K562 (cell line): ENCODE measurements at regions not wholly inside any gene's neighbourhood (a gene's known extent, or its start where the extent isn't known, plus 50 kb on each side); places are given as distances from the start of the nearest gene placed in this dataset.

Source experiments
- ATAC-seq: fragments of 200-7000 bp; cut with Tn5 transposase; 3 replicates; pipeline ENCODE4 v1.9.1; 2020; ENCODE audit warnings: moderate library complexity
- BruUV-seq: library from RNA; stranded (reverse); fragments of 400-500 nt; replicated peaks from 2 replicates; lab custom pipeline; 2021; lab: Mats Ljungman, UMichigan
- CTCF ChIA-PET: fragments of 300-600 bp; formaldehyde crosslinking; extraction: SDS; loops from one replicate; lab custom pipeline; 2021; ENCODE audit warnings: low intra/inter-chr PET ratio; lab: Yijun Ruan, JAX
- POLR2A ChIA-PET: fragments of 300-600, 350-650 bp; sonication (Branson Sonifier 250); formaldehyde crosslinking; extraction: SDS; loops from one replicate; lab custom pipeline; 2021; ENCODE audit warnings: antibody characterized with exemption, inconsistent platforms; lab: Yijun Ruan, JAX
- DNase-seq, 4 experiments: peaks; one replicate each; pipeline versions ENCODE4 v3.0.0 to v3.0.0-alpha.2; 2011 to 2018; ENCODE audit warnings: low spot score in 3 of 4, mixed read lengths in 3 of 4; ENCODE audit errors: extremely low read depth in 1 of 4
- FAIRE-seq: peaks from 2 replicates; lab custom pipeline; 2011; peaks lifted over from hg19 to GRCh38; lab: Jason Lieb, UNC
- H2AFZ ChIP-seq: 2 replicates; pipeline ENCODE4 v1.6.0; 2011; ENCODE audit warnings: low read depth, low read length, control low read depth, inconsistent platforms
- H3K27ac ChIP-seq: fragments of 200-600 bp; 3 replicates; pipeline ENCODE4 v1.8.0; 2011; ENCODE audit warnings: low read depth, mild to moderate bottlenecking, control low read depth, inconsistent platforms, low read length, moderate library complexity, mixed read lengths; ENCODE audit errors: extremely low read depth
- H3K27me3 ChIP-seq, 2 experiments: fragments of 300-600 bp in 1 of 2; 2 replicates in 1 of 2; 3 replicates in 1 of 2; pipeline versions ENCODE4 v1.6.0 to v1.8.0; 2011; ENCODE audit warnings: inconsistent platforms in 2 of 2, low read length in 2 of 2, mild to moderate bottlenecking in 1 of 2, mixed read lengths in 1 of 2, moderate library complexity in 1 of 2; ENCODE audit not compliant: control insufficient read depth in 2 of 2, insufficient read depth in 2 of 2
- H3K36me3 ChIP-seq: fragments of 300-600 bp; 3 replicates; pipeline ENCODE4 v1.8.0; 2011; ENCODE audit warnings: mild to moderate bottlenecking, low read length, inconsistent platforms; ENCODE audit not compliant: control insufficient read depth, insufficient read depth
- H3K4me1 ChIP-seq, 2 experiments: fragments of 200-600 bp in 1 of 2; replicated peaks in 1 of 2; 2 replicates in 1 of 2; 3 replicates in 1 of 2; pipeline versions ENCODE4 v1.5.1 to v1.8.0; 2011; ENCODE audit warnings: inconsistent platforms in 2 of 2, low read length in 2 of 2, mild to moderate bottlenecking in 1 of 2, mixed read lengths in 1 of 2, moderate library complexity in 1 of 2; ENCODE audit not compliant: control insufficient read depth in 2 of 2, insufficient read depth in 2 of 2
- H3K4me2 ChIP-seq: 2 replicates; pipeline ENCODE4 v1.6.1; 2011; ENCODE audit warnings: low read length, control low read depth, inconsistent platforms, mixed read lengths; ENCODE audit not compliant: insufficient read depth
- H3K4me3 ChIP-seq: fragments of 200-600 bp; sonication (generic), shearing (Covaris generic); 2 replicates; pipeline ENCODE4 v1.5.1; 2016; ENCODE audit warnings: control low read depth, inconsistent platforms
- H3K79me2 ChIP-seq: fragments of 200-600 bp; 3 replicates; pipeline ENCODE4 v1.8.0; 2011; ENCODE audit warnings: low read length, inconsistent platforms; ENCODE audit not compliant: control insufficient read depth, insufficient read depth
- H3K9ac ChIP-seq, 2 experiments: 2 replicates each; pipeline versions ENCODE4 v1.6.0 to v1.6.1; 2011; ENCODE audit warnings: low read depth in 2 of 2, low read length in 2 of 2, control low read depth in 1 of 2, inconsistent platforms in 1 of 2, mild to moderate bottlenecking in 1 of 2, mixed read lengths in 1 of 2; ENCODE audit not compliant: insufficient read depth in 1 of 2
- H3K9me1 ChIP-seq: one replicate; pipeline ENCODE4 v1.6.0; 2011; ENCODE audit warnings: inconsistent platforms, mild to moderate bottlenecking, low read length, moderate library complexity; ENCODE audit not compliant: control insufficient read depth, insufficient read depth
- H3K9me3 ChIP-seq: replicated peaks from 2 replicates; pipeline ENCODE4 v1.5.1; 2011; ENCODE audit warnings: low read depth, low read length, inconsistent platforms; ENCODE audit not compliant: control insufficient read depth, insufficient read depth
- H4K20me1 ChIP-seq: replicated peaks from 2 replicates; pipeline ENCODE4 v1.6.1; 2011; ENCODE audit warnings: low read length, inconsistent platforms, mixed read lengths; ENCODE audit not compliant: control insufficient read depth, insufficient read depth
- GABPA ChIP-seq: fragments of 200-800 bp; sonication (Bioruptor generic); conservative IDR thresholded peaks from 2 replicates; pipeline ENCODE4 v1.6.1; 2016; ENCODE audit warnings: low read depth, missing genetic modification characterization, missing compliant biosample characterization
- GTF2A2 ChIP-seq: IDR thresholded peaks from 2 replicates; pipeline ENCODE4 v1.6.1; 2016; ENCODE audit warnings: mild to moderate bottlenecking, missing genetic modification characterization, missing compliant biosample characterization
- HNRNPL ChIP-seq: fragments of 200-400 bp; formaldehyde crosslinking; IDR thresholded peaks from 2 replicates; pipeline ENCODE4 v1.6.1; 2017; ENCODE audit warnings: low read depth, mild to moderate bottlenecking, low read length
- NCOA2 ChIP-seq, 2 experiments: fragments of 450-650 bp; IDR thresholded peaks; 2 replicates each; pipeline ENCODE4 v1.6.1; 2018; ENCODE audit warnings: mild to moderate bottlenecking in 2 of 2, moderate library complexity in 1 of 2; ENCODE audit not compliant: partially characterized antibody in 2 of 2
- SPI1 ChIP-seq: IDR thresholded peaks from 2 replicates; pipeline ENCODE4 v1.6.1; 2011; ENCODE audit warnings: low read depth, low read length, control low read depth, borderline replicate concordance
- ZFPM2 ChIP-seq: fragments of 250-450 bp; sonication (Bioruptor Pico); IDR thresholded peaks from 2 replicates; pipeline ENCODE4 v1.5.1; 2022; ENCODE audit warnings: mild to moderate bottlenecking
- ZNF316 ChIP-seq: fragments of 450-650 bp; IDR thresholded peaks from 2 replicates; pipeline ENCODE4 v1.6.1; 2016
- ZNF41 ChIP-seq: fragments of 250-450 bp; sonication (Bioruptor Pico); conservative IDR thresholded peaks from 2 replicates; pipeline ENCODE4 v1.4.0; 2020; ENCODE audit warnings: mild to moderate bottlenecking
- ZNF445 ChIP-seq: fragments of 250-450 bp; sonication (Bioruptor Pico); IDR thresholded peaks from 2 replicates; pipeline ENCODE4 v1.4.0; 2020; ENCODE audit warnings: low read depth, mild to moderate bottlenecking, moderate library complexity
- ZNF586 ChIP-seq: fragments of 450-650 bp; formaldehyde crosslinking; conservative IDR thresholded peaks from 2 replicates; pipeline ENCODE4 v1.4.0; 2020; ENCODE audit warnings: mild to moderate bottlenecking, moderate library complexity
- WGBS: fragments of 100-300 bp; shearing (Covaris generic); methylation state at CpG from one replicate; pipeline ENCODE4 v1.1.6; 2016; ENCODE audit warnings: low coverage, mixed read lengths; ENCODE audit not compliant: insufficient coverage; ENCODE audit errors: missing lambda C conversion rate; 5-methylcytosine and 5-hydroxymethylcytosine counted together
- in situ Hi-C: fragments of 300-500 bp; cut with MboI; formaldehyde crosslinking; loops from 4 replicates; pipeline ENCODE4 v1.15.0; 2018; ENCODE audit warnings: inconsistent platforms, mixed read lengths
- intact Hi-C: fragments of 100-400 bp; cut with micrococcal nuclease; formaldehyde crosslinking; loops from 2 replicates; pipeline ENCODE4 v1.14.2; 2022

- TF ChIP-seq ZNF445 (CRISPR knock-in tag) (no peak), ZNF316 (peak; percentile 46)
- H3K27me3 ChIP-seq: no peaks in the 10 kb centered on the region
- no peak overlapping the region for H3K9ac ChIP-seq
- no peaks in the 10 kb centered on the region for H3K9me1 ChIP-seq
- H3K4me2 ChIP-seq: no peak overlapping the region
- FAIRE-seq (no peak), DNase-seq (no peak), ATAC-seq (no peak)
- H2AFZ ChIP-seq: no peak overlapping the region
- no peak overlapping the region for H3K27ac ChIP-seq
- BruUV-seq: no TSS peak
- ChIA-PET POLR2A (no interaction called here), CTCF (no interaction called here)
- no peaks in the 10 kb centered on the region for H3K36me3 ChIP-seq
- 0% methylated on average over 3 of the region's 3 CpGs for WGBS
- intact Hi-C loops (no loop called here), in situ Hi-C loops (no loop called here)
- no peaks in the 10 kb centered on the region for H3K79me2 ChIP-seq
- H3K4me1 ChIP-seq: no peaks in the 10 kb centered on the region
- H4K20me1 ChIP-seq: no peaks in the 10 kb centered on the region
- H3K9me3 ChIP-seq: no peaks in the 10 kb centered on the region
- no peak overlapping the region for H3K4me3 ChIP-seq
Measured at GRCh38 chr10:20618011-20618547, 279.0 kb downstream of the NEBL start.

- Histone ChIP-seq H3K36me3 (no peaks in the 10 kb centered on the region), H3K9me3 (no peaks in the 10 kb centered on the region), H3K79me2 (no peaks in the 10 kb centered on the region), H3K27ac (no peak overlapping the region), H3K4me1 (no peaks in the 10 kb centered on the region), H3K9me1 (no peaks in the 10 kb centered on the region), H2AFZ (no peak overlapping the region)
- DNase-seq: no peak
- 0% methylated on average over 12 of the region's 12 CpGs for WGBS
- CTCF ChIA-PET: no interaction called here
- TF ChIP-seq ZNF41 (CRISPR knock-in tag) (no peak), NCOA2 (IDR thresholded peaks at IDR 0.05; ENCODE audit: partially characterized antibody in 2 of 2) (no peak), GABPA (tag) (no peak), SPI1 (peak; percentile 48; the same call in 1 of the 2 replicates), ZNF586 (no peak), HNRNPL (no peak), ZFPM2 (CRISPR knock-in tag) (no peak), GTF2A2 (tag) (no peak)
- TF ChIP-seq, all 486 proteins: peak for 1
- ATAC-seq (no peak), FAIRE-seq (no peak)
- intact Hi-C loops: no loop called here
- BruUV-seq: no TSS peak
- Histone ChIP-seq H3K27me3 (no peaks in the 10 kb centered on the region), H3K4me2 (no peak overlapping the region), H3K9ac (no peak overlapping the region), H3K4me3 (no peak overlapping the region), H4K20me1 (no peaks in the 10 kb centered on the region)
- POLR2A ChIA-PET: no interaction called here
- in situ Hi-C loops: no loop called here
Measured at GRCh38 chr10:20616918-20617810, 279.9 kb downstream of the NEBL start.
